GM19239 (cell line): ENCODE measurements at regions not wholly inside any gene's neighbourhood (a gene's known extent, or its start where the extent isn't known, plus 50 kb on each side); places are given as distances from the start of the nearest gene placed in this dataset.

Experiments
- DNase-seq: peaks from one replicate; pipeline ENCODE4 v3.0.0; 2011; ENCODE audit warnings: low spot score; ENCODE audit not compliant: insufficient read length
- FAIRE-seq: peaks from 2 replicates; lab custom pipeline; 2011; peaks lifted over from hg19 to GRCh38; lab: Jason Lieb, UNC

GRCh38 chr9:91061506-91061905, 259.9 kb downstream of the SYK start:
- DNase-seq (no peak), FAIRE-seq (no peak)

GRCh38 chr9:91062281-91062680, 260.7 kb downstream of the SYK start:
- no peak for FAIRE-seq
- no peak for DNase-seq

GRCh38 chr9:91063471-91063870, 261.9 kb downstream of the SYK start:
- DNase-seq = no peak
- FAIRE-seq = no peak

- no peak for FAIRE-seq
- no peak for DNase-seq
Observed at GRCh38 chr9:91065231-91066041, 263.8 kb downstream of the SYK start.

GRCh38 chr9:91066042-91066415, 264.4 kb downstream of the SYK start:
- FAIRE-seq (no peak), DNase-seq (no peak)

GRCh38 chr9:91066856-91067255, 265.2 kb downstream of the SYK start:
- no peak for FAIRE-seq
- DNase-seq = no peak

- DNase-seq (no peak), FAIRE-seq (no peak)
Observed at GRCh38 chr9:91067306-91067860, 265.8 kb downstream of the SYK start.

- FAIRE-seq (no peak), DNase-seq (no peak)
Observed at GRCh38 chr9:91071184-91071990, 269.8 kb downstream of the SYK start.

- FAIRE-seq (no peak), DNase-seq (no peak)
Observed at GRCh38 chr9:91073049-91073810, 271.6 kb downstream of the SYK start.

- FAIRE-seq = no peak
- no peak for DNase-seq
Observed at GRCh38 chr9:91073811-91074771, 272.5 kb downstream of the SYK start.

GRCh38 chr9:91074866-91075265, 273.2 kb downstream of the SYK start:
- no peak for FAIRE-seq
- DNase-seq = no peak

GRCh38 chr9:91075279-91075678, 273.7 kb downstream of the SYK start:
- no peak for DNase-seq
- no peak for FAIRE-seq

GRCh38 chr9:91077624-91078368, 276.2 kb downstream of the SYK start:
- no peak for FAIRE-seq
- DNase-seq = no peak

GRCh38 chr9:91078369-91078695, 276.7 kb downstream of the SYK start:
- no peak for DNase-seq
- no peak for FAIRE-seq

- DNase-seq (no peak), FAIRE-seq (no peak)
Observed at GRCh38 chr9:91082731-91083130, 279.0 kb downstream of the AUH start.

GRCh38 chr9:91084896-91085516, 276.7 kb downstream of the AUH start:
- DNase-seq (no peak), FAIRE-seq (no peak)

- no peak for DNase-seq
- no peak for FAIRE-seq
Observed at GRCh38 chr9:91085517-91086291, 276.0 kb downstream of the AUH start.
